ENCODE measurements at regions not wholly inside any gene's neighbourhood (a gene's known extent, or its start where the extent isn't known, plus 50 kb on each side); places are given as distances from the start of the nearest gene placed in this dataset.

DNA sequence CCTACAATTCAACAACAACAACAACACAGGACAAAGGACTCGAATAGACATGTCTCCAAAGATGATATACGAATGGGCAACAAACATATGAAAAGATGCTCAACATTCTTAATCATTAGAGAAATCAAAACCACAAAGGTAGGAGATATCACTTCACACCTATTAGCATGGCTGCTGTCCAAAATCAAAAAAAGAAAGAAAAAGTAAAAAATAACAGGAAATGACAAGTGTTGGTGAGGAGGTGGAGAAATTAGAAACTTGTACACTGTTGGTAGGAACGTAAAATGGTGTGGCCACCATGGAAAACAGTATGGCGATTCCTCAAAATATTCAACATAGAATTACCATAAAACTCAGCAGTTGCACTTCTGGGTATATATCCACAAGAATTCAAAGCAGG, 312.3 kb upstream of the STT3B start:
- H3K36me3 ChIP-seq (ENCODE audit: control insufficient read depth, insufficient read depth, low read length), result no peaks in the 10 kb centered on the region
- H3K4me3 ChIP-seq (ENCODE audit: low read depth, low read length), result no peak overlapping the region
- no peak for FAIRE-seq
- DNase-seq (ENCODE audit: low read depth), result no peak
- no peaks in the 10 kb centered on the region for H3K27me3 ChIP-seq (ENCODE audit: control insufficient read depth, insufficient read depth, low read length)
- TF ChIP-seq, protein P1, sequence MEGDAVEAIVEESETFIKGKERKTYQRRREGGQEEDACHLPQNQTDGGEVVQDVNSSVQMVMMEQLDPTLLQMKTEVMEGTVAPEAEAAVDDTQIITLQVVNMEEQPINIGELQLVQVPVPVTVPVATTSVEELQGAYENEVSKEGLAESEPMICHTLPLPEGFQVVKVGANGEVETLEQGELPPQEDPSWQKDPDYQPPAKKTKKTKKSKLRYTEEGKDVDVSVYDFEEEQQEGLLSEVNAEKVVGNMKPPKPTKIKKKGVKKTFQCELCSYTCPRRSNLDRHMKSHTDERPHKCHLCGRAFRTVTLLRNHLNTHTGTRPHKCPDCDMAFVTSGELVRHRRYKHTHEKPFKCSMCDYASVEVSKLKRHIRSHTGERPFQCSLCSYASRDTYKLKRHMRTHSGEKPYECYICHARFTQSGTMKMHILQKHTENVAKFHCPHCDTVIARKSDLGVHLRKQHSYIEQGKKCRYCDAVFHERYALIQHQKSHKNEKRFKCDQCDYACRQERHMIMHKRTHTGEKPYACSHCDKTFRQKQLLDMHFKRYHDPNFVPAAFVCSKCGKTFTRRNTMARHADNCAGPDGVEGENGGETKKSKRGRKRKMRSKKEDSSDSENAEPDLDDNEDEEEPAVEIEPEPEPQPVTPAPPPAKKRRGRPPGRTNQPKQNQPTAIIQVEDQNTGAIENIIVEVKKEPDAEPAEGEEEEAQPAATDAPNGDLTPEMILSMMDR (IDR thresholded peaks at IDR 0.05; ENCODE audit: insufficient read depth, low read length, severe bottlenecking), result no peak

DNA sequence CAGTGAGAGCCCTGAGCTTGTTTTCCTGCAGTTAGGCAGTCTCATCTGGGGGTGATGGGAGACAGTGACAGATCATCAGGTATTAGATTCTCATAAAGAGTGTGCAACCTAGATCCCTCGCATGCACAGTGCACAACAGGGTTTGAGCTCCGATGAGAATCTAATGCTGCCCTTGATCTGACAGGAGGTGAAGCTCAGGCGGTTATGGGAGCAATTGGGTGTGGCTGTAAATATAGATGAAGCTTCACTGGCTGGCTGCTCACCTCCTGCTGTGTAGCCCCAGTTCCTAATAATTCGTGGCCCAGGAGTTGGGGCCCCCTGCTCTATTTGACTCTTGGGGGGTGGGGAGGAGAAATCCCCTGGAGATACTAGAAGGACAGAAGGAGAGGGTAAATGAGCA, 309.4 kb upstream of the STT3B start:
- FAIRE-seq (no peak), DNase-seq (ENCODE audit: low read depth) (no peak)
- Histone ChIP-seq H3K36me3 (ENCODE audit: control insufficient read depth, insufficient read depth, low read length) (no peaks in the 10 kb centered on the region), H3K4me3 (ENCODE audit: low read depth, low read length) (no peak overlapping the region), H3K27me3 (ENCODE audit: control insufficient read depth, insufficient read depth, low read length) (no peaks in the 10 kb centered on the region)
- TF ChIP-seq, protein P1 (IDR thresholded peaks at IDR 0.05; ENCODE audit: insufficient read depth, low read length, severe bottlenecking), result no peak

DNA sequence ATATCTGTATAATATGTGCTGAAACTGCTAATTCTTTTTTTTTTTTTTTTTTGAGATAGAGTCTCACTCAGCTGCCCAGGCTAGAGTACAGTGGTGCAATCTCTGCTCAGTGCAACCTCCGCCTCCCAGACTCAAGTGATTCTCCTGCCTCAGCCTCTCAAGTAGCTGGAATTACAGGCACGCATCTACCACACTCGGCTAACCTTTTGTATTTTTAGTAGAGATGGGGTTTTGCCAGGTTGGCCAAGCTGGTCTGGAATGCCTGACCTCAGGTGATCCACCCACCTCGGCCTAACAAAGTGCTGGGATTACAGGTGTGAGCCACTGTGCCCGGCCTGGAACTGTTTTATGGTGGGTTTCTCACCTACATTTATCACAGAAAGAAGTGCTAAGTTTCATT, 307.8 kb upstream of the STT3B start:
- FAIRE-seq, result no peak
- no peaks in the 10 kb centered on the region for H3K27me3 ChIP-seq (ENCODE audit: control insufficient read depth, insufficient read depth, low read length)
- TF ChIP-seq, protein P1 (IDR thresholded peaks at IDR 0.05; ENCODE audit: insufficient read depth, low read length, severe bottlenecking), result no peak
- no peaks in the 10 kb centered on the region for H3K36me3 ChIP-seq (ENCODE audit: control insufficient read depth, insufficient read depth, low read length)
- H3K4me3 ChIP-seq (ENCODE audit: low read depth, low read length), result no peak overlapping the region
- DNase-seq (ENCODE audit: low read depth), result no peak

- no peak for FAIRE-seq
Observed at GRCh38 chr3:31225923-31226322, 306.8 kb upstream of the STT3B start.

GRCh38 chr3:31226346-31226745, 306.4 kb upstream of the STT3B start:
- no peaks in the 10 kb centered on the region for H3K36me3 ChIP-seq (ENCODE audit: control insufficient read depth, insufficient read depth, low read length)
- TF ChIP-seq, protein P1 (IDR thresholded peaks at IDR 0.05; ENCODE audit: insufficient read depth, low read length, severe bottlenecking), result no peak
- H3K27me3 ChIP-seq (ENCODE audit: control insufficient read depth, insufficient read depth, low read length), result no peaks in the 10 kb centered on the region
- no peak for FAIRE-seq
- no peak for DNase-seq (ENCODE audit: low read depth)
- H3K4me3 ChIP-seq (ENCODE audit: low read depth, low read length), result no peak overlapping the region

More at GRCh38 chr3:31225923-31226322, 306.8 kb upstream of the STT3B start:
- DNase-seq (ENCODE audit: low read depth), result no peak
- Histone ChIP-seq H3K4me3 (ENCODE audit: low read depth, low read length) (no peak overlapping the region), H3K27me3 (ENCODE audit: control insufficient read depth, insufficient read depth, low read length) (no peaks in the 10 kb centered on the region), H3K36me3 (ENCODE audit: control insufficient read depth, insufficient read depth, low read length) (no peaks in the 10 kb centered on the region)
- TF ChIP-seq, protein P1 (IDR thresholded peaks at IDR 0.05; ENCODE audit: insufficient read depth, low read length, severe bottlenecking), result no peak

DNA sequence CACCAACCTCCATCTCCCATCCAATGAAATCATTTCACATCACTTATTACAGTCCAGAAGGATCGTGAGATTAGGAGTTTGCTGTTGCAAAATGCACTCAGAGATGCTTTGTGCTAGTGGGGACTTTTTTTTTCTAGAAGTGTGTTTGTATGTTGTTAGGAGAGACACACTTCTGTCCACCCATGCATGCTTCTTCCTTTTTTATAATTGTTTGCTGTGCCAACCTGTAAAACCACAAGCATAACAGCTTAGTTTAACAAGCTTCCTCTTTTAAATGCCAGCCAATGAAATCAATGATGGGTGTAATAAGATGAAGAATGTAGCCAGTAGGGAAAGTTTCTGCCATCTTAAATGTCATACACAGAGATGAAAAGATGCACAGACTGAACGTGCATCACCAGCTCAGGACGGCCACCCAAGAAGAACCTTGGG, 305.6 kb upstream of the STT3B start:
- Histone ChIP-seq H3K27me3 (ENCODE audit: control insufficient read depth, insufficient read depth, low read length) (no peaks in the 10 kb centered on the region), H3K4me3 (ENCODE audit: low read depth, low read length) (no peak overlapping the region), H3K36me3 (ENCODE audit: control insufficient read depth, insufficient read depth, low read length) (no peaks in the 10 kb centered on the region)
- no peak for FAIRE-seq
- no peak for DNase-seq (ENCODE audit: low read depth)
- TF ChIP-seq, protein P1 (IDR thresholded peaks at IDR 0.05; ENCODE audit: insufficient read depth, low read length, severe bottlenecking), result no peak

Measured in bronchial epithelial cell (primary cell).